Stimulated activated CD4-positive, alpha-beta T cell treated with anti-CD3 and anti-CD28 coated beads, Interleukin-4, amount 100 ng/mL, for 1 hour (primary cell): ENCODE measurements at regions not wholly inside any gene's neighbourhood (a gene's known extent, or its start where the extent isn't known, plus 50 kb on each side); places are given as distances from the start of the nearest gene placed in this dataset.
A peak's percentile ranks its signal among the peaks of the same experiment; 100 is the strongest.

ENCODE experiments used
- DNase-seq: peaks from one replicate; pipeline ENCODE4 v3.0.0-alpha.2; 2020

DNA sequence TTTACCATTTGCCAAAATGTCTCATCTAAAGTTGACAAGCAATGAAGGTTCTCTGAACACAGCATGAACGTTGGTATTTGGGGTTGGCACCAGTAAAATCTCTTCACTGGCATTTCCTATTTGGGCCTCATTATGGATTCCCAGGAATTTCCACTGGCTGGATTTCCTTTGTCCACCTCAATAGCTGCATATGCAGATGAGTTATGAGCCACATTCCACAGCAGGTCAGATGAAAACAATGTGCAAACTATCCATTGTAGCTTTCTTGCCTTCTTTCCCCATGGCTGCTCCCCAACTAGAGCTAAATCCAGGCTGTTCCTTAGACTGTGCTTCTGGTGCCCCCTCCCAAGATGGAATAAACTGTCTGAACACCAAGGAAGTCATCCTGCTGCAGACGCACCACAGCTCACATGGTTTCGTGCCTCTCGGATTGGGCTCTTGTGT, 168.1 kb upstream of the FGGY start:
- DNase-seq, result no peak

DNA sequence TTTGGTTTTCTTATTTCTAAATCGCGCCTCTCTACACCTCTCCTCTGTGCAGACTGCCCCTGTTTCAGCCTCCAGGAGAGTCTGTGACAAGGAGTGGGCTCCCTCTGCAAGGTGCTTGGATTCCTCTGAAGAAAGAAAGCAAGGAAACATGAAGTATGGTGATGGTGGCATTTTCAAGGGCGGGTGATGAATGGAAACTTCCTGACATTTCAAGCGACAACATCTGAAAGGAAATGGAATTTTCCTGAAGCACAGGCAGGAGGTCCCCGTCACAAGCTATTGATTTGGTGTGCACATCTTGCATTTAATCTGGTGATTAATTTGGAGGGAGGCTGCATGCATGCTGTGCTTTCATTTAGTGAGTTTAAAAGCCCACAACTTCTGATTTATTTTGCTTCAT, 164.6 kb upstream of the FGGY start:
- DNase-seq, result no peak

DNA sequence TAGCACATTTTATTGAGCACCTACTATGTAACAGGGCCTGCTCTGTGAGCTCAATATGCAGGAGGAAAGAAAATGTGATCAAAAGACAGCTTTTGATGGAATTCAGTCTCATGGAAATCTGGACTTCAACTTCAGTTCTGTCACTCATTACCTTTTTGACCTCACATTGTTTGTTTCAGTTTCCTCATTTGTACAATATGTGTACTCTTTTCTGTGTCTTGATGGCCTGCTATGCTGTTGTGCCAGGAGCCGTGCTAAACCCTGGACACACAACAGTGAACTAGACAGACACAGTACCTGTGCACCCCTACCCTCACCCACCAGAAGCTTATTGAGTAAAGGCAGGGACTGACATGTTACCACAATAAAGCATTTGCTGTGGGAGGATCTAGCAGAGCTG, 162.9 kb upstream of the FGGY start:
- no peak for DNase-seq

DNA sequence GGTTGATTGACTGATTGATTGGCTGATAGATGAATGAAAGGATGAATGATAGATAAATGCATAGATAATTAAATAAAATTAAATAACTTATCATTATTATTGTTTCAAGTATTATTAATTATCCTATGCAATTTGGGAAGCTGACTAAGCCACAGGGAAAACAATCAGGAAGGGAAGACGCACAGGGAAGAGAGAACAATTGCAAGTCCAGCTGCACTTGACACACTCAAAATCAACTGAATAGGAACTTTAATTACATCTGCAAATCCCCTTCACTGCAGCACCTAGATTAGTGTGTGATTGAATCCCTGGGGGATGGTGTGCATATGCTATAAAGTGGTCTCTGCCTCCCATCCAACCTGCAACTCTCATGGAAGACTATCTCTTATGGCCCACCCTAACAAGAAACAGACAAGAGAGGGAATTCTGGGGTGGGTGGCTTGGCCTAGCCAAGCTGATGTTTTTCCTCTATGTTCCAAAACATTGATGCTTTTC, 161.1 kb upstream of the FGGY start:
- no peak for DNase-seq

- no peak for DNase-seq
These were observed 160.2 kb upstream of the FGGY start for GRCh38 chr1:59136541-59137275.

DNA sequence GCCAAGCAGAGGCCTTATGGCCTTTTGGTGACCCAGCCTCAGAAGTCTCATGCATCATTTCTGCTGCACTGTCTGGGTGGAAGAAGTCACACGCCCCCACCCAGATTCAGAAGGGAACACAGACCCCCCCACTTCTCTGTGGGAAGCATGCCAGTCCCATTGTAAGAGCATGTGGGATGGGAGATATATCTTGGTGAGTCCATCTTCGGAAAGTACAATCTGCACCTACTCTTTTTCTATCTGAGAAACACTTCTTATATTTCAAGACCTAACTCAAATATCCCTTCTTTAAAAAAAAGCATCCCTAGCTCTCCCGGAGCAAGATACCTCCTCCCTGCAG, 159.6 kb upstream of the FGGY start:
- DNase-seq, result no peak

DNA sequence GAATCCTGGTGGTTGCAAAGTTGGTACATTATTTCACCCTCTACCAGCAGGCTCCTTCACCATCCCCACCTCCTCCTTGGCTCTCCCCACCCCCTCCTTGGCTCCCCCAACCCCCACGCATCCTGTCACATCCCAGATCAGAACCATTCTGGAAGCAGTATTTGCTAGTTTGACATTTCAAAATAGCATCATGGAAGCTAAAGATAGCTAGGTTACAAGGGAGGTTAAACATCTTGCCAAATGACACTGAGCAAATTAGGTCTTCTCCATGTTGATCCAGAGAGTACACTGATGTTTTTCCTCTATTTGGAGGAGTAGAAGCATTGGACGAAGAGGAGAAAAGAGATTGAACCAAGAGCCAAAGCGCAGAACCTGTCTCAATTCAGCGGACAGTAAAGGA, 158.9 kb upstream of the FGGY start:
- DNase-seq, result no peak

DNA sequence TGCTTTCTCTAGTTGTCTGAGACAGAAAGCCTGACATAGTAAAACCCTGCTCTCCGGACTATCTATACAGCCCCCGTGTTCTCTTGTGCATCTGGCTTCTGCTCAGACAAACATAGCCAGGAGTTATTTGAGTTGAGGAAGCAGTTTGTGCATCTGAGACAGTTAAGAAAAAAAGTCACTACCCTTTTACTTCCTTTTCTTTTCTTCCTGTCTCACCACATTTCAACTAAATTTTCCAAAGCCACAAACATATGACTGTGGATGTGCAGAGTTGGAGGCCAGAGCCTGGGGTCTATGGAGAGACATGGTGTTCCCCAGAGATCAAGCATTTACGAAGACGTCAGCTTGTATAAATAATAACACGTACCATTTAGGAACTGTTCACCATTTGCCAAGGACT, 158.5 kb upstream of the FGGY start:
- DNase-seq, result no peak

DNA sequence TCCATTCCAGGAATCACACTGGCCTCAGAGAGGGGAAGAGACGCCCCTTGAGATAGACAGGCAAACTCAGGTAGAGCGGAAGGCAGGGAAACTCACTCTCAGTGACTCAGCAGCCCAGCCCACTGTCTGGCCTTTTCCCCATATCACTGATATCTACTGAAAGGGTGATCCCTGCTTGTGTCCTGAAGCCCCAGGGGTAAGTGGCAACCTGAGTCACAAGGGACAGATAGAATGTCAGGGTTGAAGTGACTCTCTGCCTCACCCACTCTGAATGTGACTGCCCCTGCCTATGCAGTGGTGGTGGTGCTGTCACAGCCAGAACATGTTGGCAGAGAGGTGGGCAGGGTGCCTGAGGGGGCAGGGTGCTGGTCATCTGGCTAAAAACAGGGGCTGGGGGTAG, 157.5 kb upstream of the FGGY start:
- no peak for DNase-seq

DNA sequence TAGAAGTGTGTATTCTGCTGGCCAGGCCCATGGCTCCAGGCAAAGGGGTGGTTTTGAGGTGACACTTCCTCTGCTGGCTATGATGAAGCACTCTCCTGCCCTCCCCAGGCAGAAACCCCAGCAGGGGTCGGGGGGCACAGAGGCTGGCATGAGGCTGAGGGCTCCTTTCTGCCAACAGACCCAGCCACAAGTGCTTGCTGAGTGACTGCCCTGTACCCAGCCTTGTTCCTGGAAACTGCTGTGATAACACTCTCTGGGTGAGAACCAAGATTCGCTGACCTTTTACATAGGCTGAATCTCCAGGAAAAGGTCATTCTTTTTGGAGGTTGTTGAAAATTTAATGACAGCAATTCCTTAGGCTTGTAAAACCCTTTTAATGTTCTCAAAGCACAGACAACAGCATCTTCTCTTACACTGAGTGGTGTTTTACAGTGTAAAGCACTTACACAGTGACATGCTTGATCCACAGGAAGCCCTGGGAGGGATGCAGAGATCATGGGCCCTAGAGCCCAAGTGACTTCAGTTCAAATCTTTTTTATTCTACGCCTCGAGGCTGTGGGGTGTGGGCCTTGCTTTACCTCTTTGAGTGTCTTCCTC, 155.5 kb upstream of the FGGY start:
- DNase-seq, result no peak

- no peak for DNase-seq
These were observed 154.4 kb upstream of the FGGY start for GRCh38 chr1:59142311-59143132.

GRCh38 chr1:59143133-59143487, 153.8 kb upstream of the FGGY start:
- no peak for DNase-seq

DNA sequence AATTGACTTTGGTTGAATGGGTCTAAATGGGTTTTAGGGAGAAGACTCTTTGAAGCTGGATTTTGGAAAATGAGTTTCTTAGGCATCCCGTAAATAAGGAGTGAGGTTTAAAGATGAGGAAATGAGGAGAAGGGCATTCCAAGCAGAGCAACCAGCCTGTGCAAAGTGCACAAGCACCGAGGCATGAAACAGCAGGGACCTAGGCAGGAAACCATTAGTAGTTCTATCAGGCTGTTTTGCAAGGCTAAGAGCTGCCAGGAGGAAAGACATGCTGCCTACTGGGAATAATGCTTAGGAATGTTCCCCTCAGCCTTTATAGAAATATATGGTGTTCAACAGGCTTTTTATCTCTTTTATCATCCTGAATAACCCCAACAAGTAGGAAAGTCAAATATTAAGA, 153.1 kb upstream of the FGGY start:
- DNase-seq, result no peak

DNA sequence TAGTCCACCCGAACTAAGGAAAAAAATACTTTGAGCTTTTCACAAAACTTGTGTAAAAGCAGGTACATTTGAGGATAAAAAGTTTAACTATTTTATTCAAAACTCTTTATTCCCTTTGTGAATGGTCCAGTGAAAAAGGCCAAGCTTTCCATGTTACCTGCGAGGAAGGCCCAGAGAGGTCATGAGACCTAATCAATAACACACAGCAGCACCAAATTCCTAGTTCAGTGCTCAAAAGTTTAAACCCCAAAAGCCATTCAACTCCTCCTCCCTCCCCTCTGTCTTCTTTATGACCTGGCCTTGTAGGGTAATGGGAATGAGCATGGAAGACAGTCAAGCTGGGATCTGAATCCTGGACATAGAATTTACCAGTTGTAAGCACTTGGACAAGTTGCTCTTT, 151.9 kb upstream of the FGGY start:
- no peak for DNase-seq

DNA sequence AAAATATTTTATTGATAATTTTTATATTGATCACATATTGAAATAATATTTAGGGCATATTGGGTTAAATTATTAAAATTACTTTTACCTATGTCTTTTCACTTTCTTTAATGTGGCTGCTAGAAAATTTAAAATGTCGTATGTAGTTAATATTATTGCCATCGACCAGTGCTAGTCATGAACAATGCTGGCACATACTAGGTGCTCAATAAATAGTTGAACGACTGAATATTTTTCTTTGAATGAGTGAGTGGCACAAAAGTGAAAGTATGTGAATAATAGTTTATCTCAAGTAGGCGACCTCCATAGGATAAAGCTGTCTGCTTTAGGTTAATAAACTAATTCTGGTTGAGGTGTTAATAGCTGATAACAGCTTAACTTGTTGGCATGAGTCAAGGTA, 150.8 kb upstream of the FGGY start:
- DNase-seq, result no peak

DNA sequence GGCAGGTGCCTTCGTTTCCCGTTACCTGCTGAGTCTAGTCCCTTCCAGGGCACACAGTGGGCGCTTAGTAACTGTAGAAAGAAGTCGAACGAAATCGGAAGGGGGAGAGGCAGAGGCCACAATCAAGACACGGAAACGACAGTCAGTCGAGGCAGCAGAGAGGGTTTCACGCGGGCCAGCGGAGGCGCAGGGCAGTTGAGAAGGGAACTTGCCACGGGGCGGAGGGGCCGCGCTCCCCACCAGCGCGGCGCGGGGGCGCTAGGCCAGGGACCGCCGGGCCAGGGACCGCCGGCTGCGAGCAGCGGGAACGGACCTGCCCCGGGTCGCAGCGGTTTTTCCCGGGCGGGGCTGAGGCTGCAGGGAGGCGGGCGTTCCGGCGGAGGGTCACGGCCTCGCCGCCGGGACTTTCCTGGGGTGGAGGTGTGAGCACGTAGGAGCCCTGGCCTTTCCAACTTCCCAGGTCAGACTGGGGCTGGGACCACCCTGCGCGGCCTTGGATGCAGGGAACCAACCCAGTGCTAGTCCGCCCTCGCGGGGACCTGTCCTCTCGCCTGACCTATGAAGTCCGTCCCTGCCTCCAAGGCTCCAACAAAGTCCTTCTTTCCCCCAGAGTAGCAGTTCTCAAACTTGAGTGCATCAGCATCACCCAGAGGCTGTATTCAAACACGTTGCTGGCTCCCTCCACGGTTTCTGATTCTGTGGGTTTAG, 150.1 kb upstream of the FGGY start:
- peak; percentile 32 for DNase-seq

GRCh38 chr1:59149435-59149834, 147.5 kb upstream of the FGGY start:
- no peak for DNase-seq

DNA sequence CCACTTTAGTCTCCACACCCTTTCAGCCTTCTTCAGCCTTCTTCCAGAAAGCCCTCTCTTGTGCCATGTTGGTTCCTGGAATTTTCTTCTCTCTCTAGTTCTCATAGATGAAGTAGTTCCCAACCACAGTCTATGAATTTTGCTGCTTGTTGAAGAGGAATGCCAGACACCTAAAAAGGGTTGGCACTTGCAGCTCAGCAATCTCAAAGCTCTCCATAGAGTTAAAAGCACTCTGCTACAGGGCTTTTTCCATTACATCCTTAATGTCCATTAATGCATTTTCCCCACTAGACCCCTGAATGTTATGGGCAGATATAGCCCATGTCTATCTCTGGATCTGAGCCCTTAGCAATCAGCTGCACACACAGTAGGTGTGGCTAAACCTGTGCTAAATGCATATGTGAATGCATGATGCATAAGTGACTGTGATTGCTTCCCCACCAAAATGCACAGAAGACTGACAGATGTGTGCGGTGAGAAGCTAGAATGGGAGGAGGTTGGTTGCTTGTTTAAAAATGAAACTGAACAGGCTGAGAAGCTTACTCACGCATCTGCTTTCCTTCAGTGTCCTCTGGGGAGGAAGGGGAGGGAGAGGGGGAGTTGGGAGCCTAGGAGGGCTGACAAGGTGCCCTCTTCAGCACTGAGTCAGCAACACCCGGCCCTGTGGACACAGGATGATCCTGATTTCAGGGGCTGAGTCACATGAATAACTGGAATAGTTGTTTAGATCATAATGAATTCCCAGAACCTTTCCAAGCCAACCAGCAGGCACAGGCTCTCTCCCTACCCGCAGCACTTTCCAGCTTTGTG, 146.1 kb upstream of the FGGY start:
- no peak for DNase-seq

DNA sequence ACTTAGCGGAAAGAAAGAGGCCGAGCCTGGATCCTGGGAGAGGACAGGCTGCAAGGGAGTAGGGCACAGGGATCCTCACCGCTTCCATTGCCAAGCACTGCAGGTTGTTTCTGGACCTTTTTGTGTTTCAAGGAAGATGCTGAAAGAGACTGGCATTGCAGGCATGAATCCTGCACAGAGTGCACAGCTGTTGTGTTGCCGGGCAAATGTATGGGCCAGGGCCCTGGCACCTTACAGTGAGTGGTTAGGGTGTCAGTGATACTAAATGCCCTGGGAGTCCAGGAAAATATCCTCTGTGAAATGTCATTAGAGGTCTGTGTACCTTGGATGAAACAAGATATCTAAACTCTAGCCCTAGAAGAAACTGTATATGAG, 145.5 kb upstream of the FGGY start:
- DNase-seq, result no peak

- no peak for DNase-seq
These were observed 145.0 kb upstream of the FGGY start for GRCh38 chr1:59151860-59152259.

DNA sequence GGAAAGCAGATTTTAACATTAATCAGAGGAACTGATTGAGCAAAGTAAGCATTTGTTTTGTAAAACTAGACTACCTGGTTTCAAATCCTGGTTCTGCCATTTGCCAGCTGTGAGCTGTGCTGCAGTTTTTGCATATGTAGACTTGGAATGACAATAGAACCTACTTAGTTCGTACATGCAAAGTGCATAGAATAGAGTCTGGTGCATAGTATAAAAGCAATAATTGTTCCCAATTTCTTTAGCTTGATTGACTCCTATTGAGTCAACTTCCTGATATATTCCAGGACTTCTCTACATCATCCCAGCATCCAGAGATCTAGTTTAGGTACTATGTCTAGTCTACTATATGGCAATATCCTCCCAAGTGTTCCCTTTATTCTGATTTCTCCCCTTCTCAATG, 144.4 kb upstream of the FGGY start:
- DNase-seq, result no peak

DNA sequence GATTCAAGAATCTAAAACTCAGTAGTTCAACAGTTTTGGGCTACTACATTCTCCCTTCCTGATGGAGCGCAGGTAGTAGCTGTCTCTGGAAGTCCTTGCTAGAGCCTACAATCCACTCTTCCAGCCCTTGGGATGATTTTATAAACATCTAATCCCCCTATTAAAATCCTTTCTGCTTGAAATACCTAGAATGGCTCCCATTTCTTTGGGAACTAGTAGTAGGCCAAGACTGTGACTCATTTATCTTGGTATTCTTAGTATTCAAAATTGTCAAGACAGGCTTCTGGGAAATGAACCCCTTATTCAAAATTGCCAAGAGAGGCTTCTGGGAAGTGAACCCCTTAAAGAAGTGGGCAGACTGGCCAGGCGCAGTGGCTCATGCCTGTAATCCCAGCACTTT, 142.5 kb upstream of the FGGY start:
- no peak for DNase-seq

DNA sequence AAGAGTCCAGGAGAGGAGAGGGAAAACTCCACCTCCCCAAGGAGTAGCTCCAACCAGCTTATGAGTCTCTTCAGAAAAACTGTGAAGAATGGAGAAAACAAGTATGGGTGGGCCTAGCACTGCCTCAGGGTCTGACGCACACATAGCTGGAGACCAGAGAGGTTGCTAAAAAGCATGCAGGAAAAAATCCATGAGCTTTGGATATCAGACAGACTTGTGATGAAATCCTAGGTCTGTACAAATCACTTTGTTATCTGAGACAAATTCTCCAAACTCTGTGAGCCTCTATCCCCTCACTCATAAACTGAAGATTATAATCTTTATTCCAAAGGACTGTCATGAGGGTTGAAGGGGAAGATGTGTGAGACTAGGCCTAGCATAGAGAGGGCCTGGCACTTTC, 141.5 kb upstream of the FGGY start:
- DNase-seq, result no peak
